ENCODE measurements at regions not wholly inside any gene's neighbourhood (a gene's known extent, or its start where the extent isn't known, plus 50 kb on each side); places are given as distances from the start of the nearest gene placed in this dataset.

DNA sequence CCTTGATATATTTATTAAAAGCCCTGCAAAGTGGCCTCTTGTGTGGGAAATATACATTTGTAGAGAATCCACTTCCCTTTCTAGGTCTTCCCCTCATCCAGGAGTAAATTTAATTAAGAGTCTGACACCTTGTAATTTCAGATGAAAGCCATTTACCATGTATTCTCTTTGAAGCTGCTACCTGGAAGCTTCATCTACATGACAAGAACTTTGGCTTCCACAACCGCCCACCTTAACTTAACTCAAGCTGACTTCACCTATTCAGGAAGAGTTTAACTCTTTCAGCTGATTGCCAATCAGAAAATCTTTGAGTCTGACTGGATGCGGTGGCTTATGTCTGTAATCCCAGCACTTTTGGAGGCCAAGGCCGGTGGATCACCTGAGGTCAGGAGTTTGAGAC, 899.9 kb downstream of the TAF11L14 start:
- TF ChIP-seq, protein P1, sequence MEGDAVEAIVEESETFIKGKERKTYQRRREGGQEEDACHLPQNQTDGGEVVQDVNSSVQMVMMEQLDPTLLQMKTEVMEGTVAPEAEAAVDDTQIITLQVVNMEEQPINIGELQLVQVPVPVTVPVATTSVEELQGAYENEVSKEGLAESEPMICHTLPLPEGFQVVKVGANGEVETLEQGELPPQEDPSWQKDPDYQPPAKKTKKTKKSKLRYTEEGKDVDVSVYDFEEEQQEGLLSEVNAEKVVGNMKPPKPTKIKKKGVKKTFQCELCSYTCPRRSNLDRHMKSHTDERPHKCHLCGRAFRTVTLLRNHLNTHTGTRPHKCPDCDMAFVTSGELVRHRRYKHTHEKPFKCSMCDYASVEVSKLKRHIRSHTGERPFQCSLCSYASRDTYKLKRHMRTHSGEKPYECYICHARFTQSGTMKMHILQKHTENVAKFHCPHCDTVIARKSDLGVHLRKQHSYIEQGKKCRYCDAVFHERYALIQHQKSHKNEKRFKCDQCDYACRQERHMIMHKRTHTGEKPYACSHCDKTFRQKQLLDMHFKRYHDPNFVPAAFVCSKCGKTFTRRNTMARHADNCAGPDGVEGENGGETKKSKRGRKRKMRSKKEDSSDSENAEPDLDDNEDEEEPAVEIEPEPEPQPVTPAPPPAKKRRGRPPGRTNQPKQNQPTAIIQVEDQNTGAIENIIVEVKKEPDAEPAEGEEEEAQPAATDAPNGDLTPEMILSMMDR (IDR thresholded peaks at IDR 0.05): no peak
- TF ChIP-seq EP300 (IDR thresholded peaks at IDR 0.05): no peak
